Erythroblast (primary cell): ENCODE measurements at regions not wholly inside any gene's neighbourhood (a gene's known extent, or its start where the extent isn't known, plus 50 kb on each side); places are given as distances from the start of the nearest gene placed in this dataset.

Source experiments
- GATA1 ChIP-seq: IDR thresholded peaks from 2 replicates; pipeline ENCODE4 v1.6.1; 2011; ENCODE audit warnings: low read depth, mild to moderate bottlenecking, control low read depth, low read length, moderate library complexity
- POLR2A ChIP-seq: IDR thresholded peaks from 2 replicates; pipeline ENCODE4 v1.6.1; 2011; ENCODE audit warnings: mild to moderate bottlenecking, low read length

DNA sequence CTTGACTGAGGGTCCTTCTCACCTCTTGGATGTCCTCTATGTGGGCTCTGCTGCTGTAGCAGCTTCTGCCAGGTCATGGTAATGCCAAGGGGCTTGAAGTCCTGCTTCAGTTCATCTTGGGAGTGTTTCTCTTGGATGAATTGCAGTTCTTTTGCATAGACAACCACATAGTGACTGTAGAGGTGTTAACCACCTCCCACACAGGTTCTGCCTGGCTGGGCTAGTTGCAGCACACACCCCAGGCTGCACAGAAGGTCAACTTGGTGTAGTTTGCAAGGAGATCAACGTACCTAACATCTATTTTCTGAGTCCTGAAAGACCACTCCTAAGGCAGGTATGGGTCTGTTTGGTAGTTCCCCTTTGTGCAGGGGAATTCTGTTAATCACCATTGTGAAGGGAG lies 108.1 kb downstream of the ADCYAP1 start:
- TF ChIP-seq POLR2A (no peak), GATA1 (no peak)
